Neural progenitor cell (in vitro differentiated cells): ENCODE measurements at regions not wholly inside any gene's neighbourhood (a gene's known extent, or its start where the extent isn't known, plus 50 kb on each side); places are given as distances from the start of the nearest gene placed in this dataset.

Source experiments
- CTCF ChIP-seq: fragments of 200-600 bp; sonication (generic); IDR thresholded peaks from 2 replicates; pipeline ENCODE4 v1.5.1; 2017; ENCODE audit warnings: antibody characterized with exemption, mild to moderate bottlenecking
- EZH2 ChIP-seq: fragments of 200-600 bp; sonication (generic); IDR thresholded peaks from 2 replicates; pipeline ENCODE4 v1.6.1; 2017; ENCODE audit warnings: antibody characterized with exemption, mild to moderate bottlenecking, moderate library complexity

DNA sequence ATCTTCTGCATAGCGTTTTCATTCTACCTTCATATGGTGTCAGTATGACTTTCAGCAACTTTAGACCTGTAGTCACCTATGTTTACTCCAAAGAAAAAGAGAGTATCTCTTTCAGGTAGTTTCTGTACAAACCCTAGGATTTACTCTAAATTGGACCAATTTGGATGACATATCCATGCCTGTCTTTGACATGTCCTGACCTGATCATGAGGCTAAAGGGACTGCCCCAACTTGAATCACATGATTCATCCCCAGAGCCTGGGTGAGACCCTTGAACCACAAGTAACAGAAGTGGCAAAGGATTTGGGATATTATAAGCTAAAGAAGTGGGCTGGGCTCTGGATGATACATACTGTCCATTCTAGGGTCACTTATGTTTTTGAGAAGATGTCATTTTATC, 124.5 kb upstream of the CSNK1A1L start:
- TF ChIP-seq CTCF (no peak), EZH2 (no peak)
